ENCODE measurements at regions not wholly inside any gene's neighbourhood (a gene's known extent, or its start where the extent isn't known, plus 50 kb on each side); places are given as distances from the start of the nearest gene placed in this dataset.

DNA sequence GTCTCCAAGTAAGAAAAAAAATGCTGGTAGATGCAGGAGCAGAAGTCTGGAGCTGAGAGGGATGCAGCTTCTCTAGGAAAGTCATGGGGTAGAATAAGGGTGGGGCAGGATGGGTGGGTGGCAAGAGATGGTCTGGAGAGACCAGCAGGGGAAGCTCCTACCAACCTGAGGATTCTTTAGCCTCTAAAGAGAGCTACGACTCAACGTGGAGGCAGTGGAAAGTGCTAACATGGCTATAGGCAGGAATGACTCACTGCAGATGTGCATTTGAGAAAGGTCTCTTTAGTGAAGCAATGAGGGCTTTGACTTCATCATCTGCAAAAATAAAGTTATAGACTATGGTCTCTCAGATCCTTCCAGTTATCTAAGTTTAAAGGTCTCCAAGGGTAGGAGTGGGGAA lies 722.8 kb upstream of the RAB6C start:
- no TSS peak for BruUV-seq (replicated peaks)
- DNase-seq (ENCODE audit: low spot score) (no peak), FAIRE-seq (no peak), ATAC-seq (no peak)
- no peak overlapping the region for H2AFZ ChIP-seq (ENCODE audit: low read length)
- no peak overlapping the region for H3K4me3 ChIP-seq (replicated peaks in 1 of 3; ENCODE audit: insufficient read depth in 1 of 3, low read depth in 2 of 3, low read length in 3 of 3)
- ChIA-PET POLR2A (no interaction called here), CTCF (ENCODE audit: low intra/inter-chr PET ratio, low total read pairs) (no interaction called here)
- TF ChIP-seq ZNF781 (CRISPR knock-in tag; IDR thresholded peaks at IDR 0.05; ENCODE audit: borderline replicate concordance, not compliant biosample characterization) (no peak), TAF1 (CRISPR knock-in tag; IDR thresholded peaks at IDR 0.05) (no peak), SOX6 (IDR thresholded peaks at IDR 0.05) (no peak), SOX6 (CRISPR knock-in tag; IDR thresholded peaks at IDR 0.05) (no peak), ZNF382 (CRISPR knock-in tag; IDR thresholded peaks at IDR 0.05; ENCODE audit: borderline replicate concordance) (no peak), ZNF776 (CRISPR knock-in tag; IDR thresholded peaks at IDR 0.05) (no peak), ZBTB49 (CRISPR knock-in tag; IDR thresholded peaks at IDR 0.05; ENCODE audit: borderline replicate concordance) (no peak)
- TF ChIP-seq, protein P1, sequence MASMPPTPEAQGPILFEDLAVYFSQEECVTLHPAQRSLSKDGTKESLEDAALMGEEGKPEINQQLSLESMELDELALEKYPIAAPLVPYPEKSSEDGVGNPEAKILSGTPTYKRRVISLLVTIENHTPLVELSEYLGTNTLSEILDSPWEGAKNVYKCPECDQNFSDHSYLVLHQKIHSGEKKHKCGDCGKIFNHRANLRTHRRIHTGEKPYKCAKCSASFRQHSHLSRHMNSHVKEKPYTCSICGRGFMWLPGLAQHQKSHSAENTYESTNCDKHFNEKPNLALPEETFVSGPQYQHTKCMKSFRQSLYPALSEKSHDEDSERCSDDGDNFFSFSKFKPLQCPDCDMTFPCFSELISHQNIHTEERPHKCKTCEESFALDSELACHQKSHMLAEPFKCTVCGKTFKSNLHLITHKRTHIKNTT (CRISPR knock-in tag; IDR thresholded peaks at IDR 0.05), result no peak
- TF ChIP-seq, protein P2, sequence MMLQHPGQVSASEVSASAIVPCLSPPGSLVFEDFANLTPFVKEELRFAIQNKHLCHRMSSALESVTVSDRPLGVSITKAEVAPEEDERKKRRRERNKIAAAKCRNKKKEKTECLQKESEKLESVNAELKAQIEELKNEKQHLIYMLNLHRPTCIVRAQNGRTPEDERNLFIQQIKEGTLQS (CRISPR knock-in tag; IDR thresholded peaks at IDR 0.05), result no peak
- H3K4me1 ChIP-seq (ENCODE audit: insufficient read depth, low read length), result no peaks in the 10 kb centered on the region
- in situ Hi-C loops (cut with HindIII; ENCODE audit: extremely low pct_ligation_motif_present, low pct_unique_long_range_greater_than_20kb) (no loop called here), intact Hi-C loops (cut with micrococcal nuclease; ENCODE audit: unreplicated experiment) (no loop called here)
- H3K27me3 ChIP-seq (ENCODE audit: control insufficient read depth in 1 of 2, insufficient read depth in 2 of 2, low read length in 2 of 2), result no peaks in the 10 kb centered on the region
- H3K79me2 ChIP-seq (ENCODE audit: insufficient read depth, low read length), result no peaks in the 10 kb centered on the region
- WGBS (ENCODE audit: low lambda C conversion rate), result 0% methylated on average over 2 of the region's 2 CpGs
- H3K36me3 ChIP-seq (replicated peaks in 1 of 2; ENCODE audit: control insufficient read depth in 1 of 2, insufficient read depth in 2 of 2, low read length in 2 of 2), result no peaks in the 10 kb centered on the region
- H3K9me3 ChIP-seq (ENCODE audit: low read length), result peaks cover 31% of the 10 kb centered on the region
- H3K9ac ChIP-seq (ENCODE audit: insufficient read depth, low read depth, low read length), result no peak overlapping the region
- no peak overlapping the region for H3K27ac ChIP-seq (ENCODE audit: extremely low read length, insufficient read depth, low read length)
- H3K4me2 ChIP-seq (ENCODE audit: low read depth, low read length), result no peak overlapping the region
- no peaks in the 10 kb centered on the region for H4K20me1 ChIP-seq (ENCODE audit: insufficient read depth, low read length)
